Right lobe of liver (tissue), 4 donors: ENCODE measurements at regions not wholly inside any gene's neighbourhood (a gene's known extent, or its start where the extent isn't known, plus 50 kb on each side); places are given as distances from the start of the nearest gene placed in this dataset.

Experiments
- POLR2A ChIP-seq: fragments of 450-650 bp; IDR thresholded peaks from one replicate; pipeline ENCODE4 v1.6.1; 2017; ENCODE audit warnings: antibody characterized with exemption, mild to moderate bottlenecking
- TF ChIP-seq, protein P1 (sequence below), 4 donors: fragments of 200-600 bp in 3 of 4; fragments of 450-650 bp in 1 of 4; IDR thresholded peaks; one replicate each; pipeline versions ENCODE4 v1.5.1 to v1.8.0; 2016 to 2022; ENCODE audit warnings: antibody characterized with exemption in 4 of 4, mild to moderate bottlenecking in 2 of 4
- donor health status: DM: no; HTN: no; CAD: no.
- donor health status: DM: no; HTN: no; CAD: no.
- donor health status: DM: no; HTN: yes; CAD: no.

DNA sequence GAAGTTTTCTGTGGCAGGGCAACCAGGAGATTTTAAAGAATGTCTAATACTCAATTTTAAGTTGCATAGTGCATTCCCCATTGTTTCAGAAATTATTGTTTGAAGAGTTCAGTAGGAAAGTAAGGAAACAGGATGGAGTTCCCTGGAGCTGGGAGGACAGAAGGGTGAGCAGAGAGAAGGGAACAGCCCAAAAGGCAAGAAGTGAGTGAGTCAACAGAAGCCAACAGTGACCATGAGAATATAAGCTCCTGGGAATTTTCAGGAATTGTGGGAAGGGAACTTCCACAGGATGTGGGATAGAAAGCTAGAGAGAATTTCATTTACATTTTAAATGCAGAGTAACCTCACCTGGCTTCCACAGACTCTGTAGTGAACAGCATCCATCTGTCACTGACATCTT, 268.1 kb upstream of the ATP5MC3 start:
- TF ChIP-seq, protein P1, sequence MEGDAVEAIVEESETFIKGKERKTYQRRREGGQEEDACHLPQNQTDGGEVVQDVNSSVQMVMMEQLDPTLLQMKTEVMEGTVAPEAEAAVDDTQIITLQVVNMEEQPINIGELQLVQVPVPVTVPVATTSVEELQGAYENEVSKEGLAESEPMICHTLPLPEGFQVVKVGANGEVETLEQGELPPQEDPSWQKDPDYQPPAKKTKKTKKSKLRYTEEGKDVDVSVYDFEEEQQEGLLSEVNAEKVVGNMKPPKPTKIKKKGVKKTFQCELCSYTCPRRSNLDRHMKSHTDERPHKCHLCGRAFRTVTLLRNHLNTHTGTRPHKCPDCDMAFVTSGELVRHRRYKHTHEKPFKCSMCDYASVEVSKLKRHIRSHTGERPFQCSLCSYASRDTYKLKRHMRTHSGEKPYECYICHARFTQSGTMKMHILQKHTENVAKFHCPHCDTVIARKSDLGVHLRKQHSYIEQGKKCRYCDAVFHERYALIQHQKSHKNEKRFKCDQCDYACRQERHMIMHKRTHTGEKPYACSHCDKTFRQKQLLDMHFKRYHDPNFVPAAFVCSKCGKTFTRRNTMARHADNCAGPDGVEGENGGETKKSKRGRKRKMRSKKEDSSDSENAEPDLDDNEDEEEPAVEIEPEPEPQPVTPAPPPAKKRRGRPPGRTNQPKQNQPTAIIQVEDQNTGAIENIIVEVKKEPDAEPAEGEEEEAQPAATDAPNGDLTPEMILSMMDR (IDR thresholded peaks at IDR 0.05): no peak
- no peak for TF ChIP-seq POLR2A
